HL-60 (cell line): ENCODE measurements at regions not wholly inside any gene's neighbourhood (a gene's known extent, or its start where the extent isn't known, plus 50 kb on each side); places are given as distances from the start of the nearest gene placed in this dataset.

Experiments used
- TF ChIP-seq, protein P1 (sequence below): IDR thresholded peaks from one replicate; pipeline ENCODE4 v1.5.1; 2011; ENCODE audit warnings: low read length, control low read depth, inconsistent platforms; ENCODE audit not compliant: insufficient read depth
- TF ChIP-seq, protein P2 (sequence below): IDR thresholded peaks from 2 replicates; pipeline ENCODE4 v1.6.1; 2012; ENCODE audit warnings: low read depth; ENCODE audit not compliant: insufficient replicate concordance

DNA sequence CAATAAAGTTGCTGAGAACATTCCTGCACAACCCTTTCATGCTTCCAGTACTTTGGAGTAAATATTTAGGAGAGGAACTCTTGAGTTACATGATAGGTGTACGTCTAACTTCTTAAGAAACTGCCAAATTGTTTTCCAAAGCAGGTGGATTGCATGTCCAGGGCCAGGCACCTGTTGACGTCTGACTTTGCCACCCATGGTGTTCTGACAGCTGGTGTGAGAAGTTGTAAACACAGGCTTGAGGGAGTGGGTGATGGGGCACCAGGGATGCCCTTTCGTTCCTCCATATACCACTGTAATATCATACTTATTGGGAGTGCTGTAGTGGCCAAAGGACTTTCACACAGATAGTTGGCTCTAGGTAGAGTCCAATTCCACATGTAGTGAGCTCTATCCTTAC is 352.1 kb downstream of the GADD45G start:
- TF ChIP-seq, protein P1, sequence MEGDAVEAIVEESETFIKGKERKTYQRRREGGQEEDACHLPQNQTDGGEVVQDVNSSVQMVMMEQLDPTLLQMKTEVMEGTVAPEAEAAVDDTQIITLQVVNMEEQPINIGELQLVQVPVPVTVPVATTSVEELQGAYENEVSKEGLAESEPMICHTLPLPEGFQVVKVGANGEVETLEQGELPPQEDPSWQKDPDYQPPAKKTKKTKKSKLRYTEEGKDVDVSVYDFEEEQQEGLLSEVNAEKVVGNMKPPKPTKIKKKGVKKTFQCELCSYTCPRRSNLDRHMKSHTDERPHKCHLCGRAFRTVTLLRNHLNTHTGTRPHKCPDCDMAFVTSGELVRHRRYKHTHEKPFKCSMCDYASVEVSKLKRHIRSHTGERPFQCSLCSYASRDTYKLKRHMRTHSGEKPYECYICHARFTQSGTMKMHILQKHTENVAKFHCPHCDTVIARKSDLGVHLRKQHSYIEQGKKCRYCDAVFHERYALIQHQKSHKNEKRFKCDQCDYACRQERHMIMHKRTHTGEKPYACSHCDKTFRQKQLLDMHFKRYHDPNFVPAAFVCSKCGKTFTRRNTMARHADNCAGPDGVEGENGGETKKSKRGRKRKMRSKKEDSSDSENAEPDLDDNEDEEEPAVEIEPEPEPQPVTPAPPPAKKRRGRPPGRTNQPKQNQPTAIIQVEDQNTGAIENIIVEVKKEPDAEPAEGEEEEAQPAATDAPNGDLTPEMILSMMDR, result no peak
- TF ChIP-seq, protein P2, sequence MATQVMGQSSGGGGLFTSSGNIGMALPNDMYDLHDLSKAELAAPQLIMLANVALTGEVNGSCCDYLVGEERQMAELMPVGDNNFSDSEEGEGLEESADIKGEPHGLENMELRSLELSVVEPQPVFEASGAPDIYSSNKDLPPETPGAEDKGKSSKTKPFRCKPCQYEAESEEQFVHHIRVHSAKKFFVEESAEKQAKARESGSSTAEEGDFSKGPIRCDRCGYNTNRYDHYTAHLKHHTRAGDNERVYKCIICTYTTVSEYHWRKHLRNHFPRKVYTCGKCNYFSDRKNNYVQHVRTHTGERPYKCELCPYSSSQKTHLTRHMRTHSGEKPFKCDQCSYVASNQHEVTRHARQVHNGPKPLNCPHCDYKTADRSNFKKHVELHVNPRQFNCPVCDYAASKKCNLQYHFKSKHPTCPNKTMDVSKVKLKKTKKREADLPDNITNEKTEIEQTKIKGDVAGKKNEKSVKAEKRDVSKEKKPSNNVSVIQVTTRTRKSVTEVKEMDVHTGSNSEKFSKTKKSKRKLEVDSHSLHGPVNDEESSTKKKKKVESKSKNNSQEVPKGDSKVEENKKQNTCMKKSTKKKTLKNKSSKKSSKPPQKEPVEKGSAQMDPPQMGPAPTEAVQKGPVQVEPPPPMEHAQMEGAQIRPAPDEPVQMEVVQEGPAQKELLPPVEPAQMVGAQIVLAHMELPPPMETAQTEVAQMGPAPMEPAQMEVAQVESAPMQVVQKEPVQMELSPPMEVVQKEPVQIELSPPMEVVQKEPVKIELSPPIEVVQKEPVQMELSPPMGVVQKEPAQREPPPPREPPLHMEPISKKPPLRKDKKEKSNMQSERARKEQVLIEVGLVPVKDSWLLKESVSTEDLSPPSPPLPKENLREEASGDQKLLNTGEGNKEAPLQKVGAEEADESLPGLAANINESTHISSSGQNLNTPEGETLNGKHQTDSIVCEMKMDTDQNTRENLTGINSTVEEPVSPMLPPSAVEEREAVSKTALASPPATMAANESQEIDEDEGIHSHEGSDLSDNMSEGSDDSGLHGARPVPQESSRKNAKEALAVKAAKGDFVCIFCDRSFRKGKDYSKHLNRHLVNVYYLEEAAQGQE, result no peak
